ENCODE measurements at regions not wholly inside any gene's neighbourhood (a gene's known extent, or its start where the extent isn't known, plus 50 kb on each side); places are given as distances from the start of the nearest gene placed in this dataset.

- TF ChIP-seq EP300 (IDR thresholded peaks at IDR 0.05): no peak
- TF ChIP-seq CTCF (IDR thresholded peaks at IDR 0.05): no peak
- TF ChIP-seq POLR2A (IDR thresholded peaks at IDR 0.05): no peak
- TF ChIP-seq POLR2AphosphoS5 (IDR thresholded peaks at IDR 0.05): no peak
These were observed 122.0 kb upstream of the MYCN start for GRCh38 chr2:15818318-15818753.
